Transverse colon (tissue), 4 donors: ENCODE measurements at regions not wholly inside any gene's neighbourhood (a gene's known extent, or its start where the extent isn't known, plus 50 kb on each side); places are given as distances from the start of the nearest gene placed in this dataset.

Experiments
- DNase-seq: peaks from one replicate; pipeline ENCODE4 v3.0.0-alpha.2; 2019
- H3K27ac ChIP-seq, 4 donors: fragments of 200-600 bp; sonication (generic); 2 replicates each; pipeline ENCODE4 v1.5.1; 2016 to 2018; ENCODE audit warnings: inconsistent platforms in 4 of 4
- H3K27me3 ChIP-seq: fragments of 200-600 bp; sonication (generic); 2 replicates; pipeline ENCODE4 v1.5.1; 2017; ENCODE audit warnings: inconsistent platforms
- H3K36me3 ChIP-seq, 4 donors: fragments of 200-600 bp; sonication (generic); 2 replicates each; pipeline ENCODE4 v1.5.1; 2017 to 2019; ENCODE audit warnings: inconsistent platforms in 4 of 4
- H3K4me1 ChIP-seq, 4 donors: fragments of 200-600 bp; sonication (generic); 2 replicates each; pipeline ENCODE4 v1.5.1; 2017 to 2020; ENCODE audit warnings: inconsistent platforms in 4 of 4
- H3K4me3 ChIP-seq, 4 donors: fragments of 200-600 bp; sonication (generic); 1 replicate in 1 of 4; 2 replicates in 3 of 4; pipeline versions ENCODE4 v1.5.1 to v1.6.1; 2017 to 2019; ENCODE audit warnings: inconsistent platforms in 4 of 4
- H3K9me3 ChIP-seq, 2 donors: fragments of 200-600 bp; sonication (generic); 2 replicates each; pipeline ENCODE4 v1.5.1; 2017 to 2019; ENCODE audit warnings: inconsistent platforms in 2 of 2
- EP300 ChIP-seq: sonication (generic); formaldehyde crosslinking; IDR thresholded peaks from one replicate; pipeline ENCODE4 v1.6.1; 2017; ENCODE audit warnings: antibody characterized with exemption, low read depth
- POLR2A ChIP-seq: fragments of 450-650 bp; IDR thresholded peaks from one replicate; pipeline ENCODE4 v1.6.1; 2016; ENCODE audit warnings: antibody characterized with exemption, mild to moderate bottlenecking, moderate library complexity
- POLR2AphosphoS5 ChIP-seq, 3 donors: sonication (generic); formaldehyde crosslinking; IDR thresholded peaks; one replicate each; pipeline ENCODE4 v1.6.1; 2016; ENCODE audit warnings: antibody characterized with exemption in 3 of 3
- WGBS, 2 donors: methylation state at CpG; one replicate each; pipeline ENCODE4 v1.1.5; 2018; ENCODE audit warnings: low coverage in 1 of 2; 5-methylcytosine and 5-hydroxymethylcytosine counted together
- in situ Hi-C, 4 donors: fragments of 200-750 bp; cut with MboI; loops; one replicate each; pipeline versions ENCODE4 v1.15.0 to v1.15.1; 2017; ENCODE audit warnings: low sequenced_read_pairs in 3 of 4, low pct_ligation_motif_present in 1 of 4, low pct_unique_long_range_greater_than_20kb in 1 of 4
- intact Hi-C: fragments of 100-400 bp; cut with DNase I; formaldehyde crosslinking; loops from one replicate; pipeline ENCODE4 v1.15.1; 2023; ENCODE audit warnings: low total_unique reads
- TF ChIP-seq, protein P1 (sequence below), 5 experiments: fragments of 200-600 bp in 3 of 5; fragments of 450-650 bp in 2 of 5; sonication (generic) in 3 of 5; IDR thresholded peaks; 1 replicate in 2 of 5; 2 replicates in 3 of 5; pipeline ENCODE4 v1.5.1; 2016 to 2017; ENCODE audit warnings: antibody characterized with exemption in 5 of 5, inconsistent platforms in 3 of 5, mild to moderate bottlenecking in 2 of 5, moderate library complexity in 1 of 5

GRCh38 chr1:232529747-232530146, 100.2 kb downstream of the SIPA1L2 start:
- Histone ChIP-seq H3K27ac (no peak overlapping the region), H3K4me3 (no peak overlapping the region), H3K9me3 (no peaks in the 10 kb centered on the region), H3K4me1 (peaks cover 0 to 5% (median 0%) of the 10 kb centered on the region in 4 donors), H3K36me3 (peaks cover 0 to 5% (median 0%) of the 10 kb centered on the region in 4 donors), H3K27me3 (no peaks in the 10 kb centered on the region)
- intact Hi-C loops (no loop called here), in situ Hi-C loops (no loop called here)
- no peak for DNase-seq
- 83 to 98% methylated on average over 1 to 2 of the region's 2 CpGs for WGBS, 2 donors
- TF ChIP-seq, protein P1, sequence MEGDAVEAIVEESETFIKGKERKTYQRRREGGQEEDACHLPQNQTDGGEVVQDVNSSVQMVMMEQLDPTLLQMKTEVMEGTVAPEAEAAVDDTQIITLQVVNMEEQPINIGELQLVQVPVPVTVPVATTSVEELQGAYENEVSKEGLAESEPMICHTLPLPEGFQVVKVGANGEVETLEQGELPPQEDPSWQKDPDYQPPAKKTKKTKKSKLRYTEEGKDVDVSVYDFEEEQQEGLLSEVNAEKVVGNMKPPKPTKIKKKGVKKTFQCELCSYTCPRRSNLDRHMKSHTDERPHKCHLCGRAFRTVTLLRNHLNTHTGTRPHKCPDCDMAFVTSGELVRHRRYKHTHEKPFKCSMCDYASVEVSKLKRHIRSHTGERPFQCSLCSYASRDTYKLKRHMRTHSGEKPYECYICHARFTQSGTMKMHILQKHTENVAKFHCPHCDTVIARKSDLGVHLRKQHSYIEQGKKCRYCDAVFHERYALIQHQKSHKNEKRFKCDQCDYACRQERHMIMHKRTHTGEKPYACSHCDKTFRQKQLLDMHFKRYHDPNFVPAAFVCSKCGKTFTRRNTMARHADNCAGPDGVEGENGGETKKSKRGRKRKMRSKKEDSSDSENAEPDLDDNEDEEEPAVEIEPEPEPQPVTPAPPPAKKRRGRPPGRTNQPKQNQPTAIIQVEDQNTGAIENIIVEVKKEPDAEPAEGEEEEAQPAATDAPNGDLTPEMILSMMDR (IDR thresholded peaks at IDR 0.05): no peak
- TF ChIP-seq EP300: no peak
- no peak for TF ChIP-seq POLR2A
- TF ChIP-seq POLR2AphosphoS5 (IDR thresholded peaks at IDR 0.05): no peak

- no peaks in the 10 kb centered on the region for H3K9me3 ChIP-seq
- no peak for DNase-seq
- no peak for TF ChIP-seq POLR2A
- TF ChIP-seq, protein P1 (IDR thresholded peaks at IDR 0.05): no peak
- TF ChIP-seq POLR2AphosphoS5 (IDR thresholded peaks at IDR 0.05): no peak
- TF ChIP-seq EP300: no peak
- H3K27ac ChIP-seq: no peak overlapping the region
- H3K4me1 ChIP-seq: peaks cover 0 to 8% (median under 1%) of the 10 kb centered on the region in 4 donors
- no peak overlapping the region for H3K4me3 ChIP-seq
- H3K36me3 ChIP-seq: peaks cover 0 to 5% (median 0%) of the 10 kb centered on the region in 4 donors
- in situ Hi-C loops (no loop called here), intact Hi-C loops (no loop called here)
- no peaks in the 10 kb centered on the region for H3K27me3 ChIP-seq
- WGBS, 2 donors: 74 to 90% methylated on average over 2 of the region's 2 CpGs
These were observed 101.4 kb downstream of the SIPA1L2 start for GRCh38 chr1:232528472-232529089.

DNA sequence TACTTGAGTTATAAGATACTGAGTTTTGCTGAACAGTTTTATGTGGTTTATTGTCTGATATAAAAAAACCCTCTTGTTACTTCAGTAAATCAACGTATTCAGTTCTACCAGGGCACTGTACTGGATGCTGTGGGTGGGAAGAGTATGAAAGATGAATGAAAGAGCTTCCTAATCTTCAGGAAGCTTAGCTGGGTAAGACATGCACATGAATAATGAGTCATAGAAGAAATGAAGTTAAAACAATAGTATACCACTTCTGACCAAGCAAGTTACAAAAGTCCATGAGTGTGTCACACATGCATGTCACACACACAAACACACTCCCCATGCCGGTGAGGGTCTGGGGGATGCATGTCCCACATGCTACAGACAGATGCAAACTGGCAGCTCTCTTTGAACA, 105.9 kb downstream of the SIPA1L2 start:
- H3K27me3 ChIP-seq: no peaks in the 10 kb centered on the region
- H3K9me3 ChIP-seq: no peaks in the 10 kb centered on the region
- in situ Hi-C loops (no loop called here), intact Hi-C loops (no loop called here)
- no peak overlapping the region for H3K4me3 ChIP-seq
- H3K36me3 ChIP-seq: no peaks in the 10 kb centered on the region
- DNase-seq: no peak
- H3K4me1 ChIP-seq: peaks cover 0 to 8% (median 4%) of the 10 kb centered on the region in 4 donors
- WGBS, 2 donors: 29 to 66% methylated on average over 1 to 2 of the region's 2 CpGs
- no peak overlapping the region for H3K27ac ChIP-seq
- no peak for TF ChIP-seq EP300
- no peak for TF ChIP-seq POLR2A
- no peak for TF ChIP-seq POLR2AphosphoS5 (IDR thresholded peaks at IDR 0.05)
- TF ChIP-seq, protein P1 (IDR thresholded peaks at IDR 0.05): no peak

DNA sequence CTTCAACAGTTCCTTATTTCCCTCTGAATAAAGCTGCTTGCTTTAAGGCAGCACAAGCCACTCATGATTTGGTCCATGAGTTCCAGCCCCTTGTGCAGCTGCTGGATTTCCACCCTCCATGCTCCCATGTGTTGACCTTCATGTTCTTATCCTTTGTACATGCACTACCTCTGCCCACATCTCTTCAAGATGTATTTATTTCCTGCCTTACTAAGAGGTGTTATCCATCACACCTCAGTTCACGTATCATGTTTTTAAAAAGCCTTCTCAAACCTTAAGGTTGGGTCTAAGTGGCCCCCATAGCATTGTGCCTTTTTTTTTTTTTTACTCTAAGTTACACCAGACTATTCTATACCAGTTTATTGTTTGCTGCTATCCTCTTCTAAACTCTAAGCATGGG, 107.7 kb downstream of the SIPA1L2 start:
- intact Hi-C loops (no loop called here), in situ Hi-C loops (no loop called here)
- H3K9me3 ChIP-seq: no peaks in the 10 kb centered on the region
- H3K27ac ChIP-seq: no peak overlapping the region
- no peaks in the 10 kb centered on the region for H3K36me3 ChIP-seq
- peaks cover 0 to 8% (median 4%) of the 10 kb centered on the region in 4 donors for H3K4me1 ChIP-seq
- H3K4me3 ChIP-seq: no peak overlapping the region
- 94 to 100% methylated on average over 1 of the region's 1 CpG for WGBS, 2 donors
- no peaks in the 10 kb centered on the region for H3K27me3 ChIP-seq
- TF ChIP-seq EP300 (no peak), POLR2A (no peak), POLR2AphosphoS5 (IDR thresholded peaks at IDR 0.05) (no peak)
- TF ChIP-seq, protein P1 (IDR thresholded peaks at IDR 0.05): no peak
- no peak for DNase-seq
